GM12873 (cell line): ENCODE measurements at regions not wholly inside any gene's neighbourhood (a gene's known extent, or its start where the extent isn't known, plus 50 kb on each side); places are given as distances from the start of the nearest gene placed in this dataset.

Experiments used
- TF ChIP-seq, protein P1 (sequence below): IDR thresholded peaks from 2 replicates; pipeline ENCODE4 v1.5.1; 2012; ENCODE audit warnings: low read depth, mild to moderate bottlenecking, moderate library complexity, low read length, control low read depth; ENCODE audit not compliant: insufficient read depth; ENCODE audit errors: missing control alignments

DNA sequence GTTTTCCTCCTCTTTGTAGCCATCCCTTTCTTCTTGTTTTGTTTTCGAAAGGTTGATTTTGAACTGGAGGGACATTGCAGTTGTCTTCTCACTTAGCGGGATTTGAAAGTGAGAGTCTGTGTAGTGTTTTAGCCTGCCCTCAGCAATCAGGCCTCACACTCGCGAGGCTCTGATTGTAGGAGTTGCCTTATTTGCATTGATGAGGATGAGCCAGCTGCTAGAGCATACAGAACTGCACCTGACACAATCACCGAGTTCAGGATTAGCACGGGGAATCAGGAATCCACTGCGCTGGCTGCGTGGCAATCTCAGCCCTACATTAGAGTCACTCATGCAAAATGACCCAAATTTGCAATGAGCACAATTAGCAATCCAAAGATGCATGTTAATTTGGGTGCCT is 122.5 kb upstream of the TMEM161B start:
- TF ChIP-seq, protein P1, sequence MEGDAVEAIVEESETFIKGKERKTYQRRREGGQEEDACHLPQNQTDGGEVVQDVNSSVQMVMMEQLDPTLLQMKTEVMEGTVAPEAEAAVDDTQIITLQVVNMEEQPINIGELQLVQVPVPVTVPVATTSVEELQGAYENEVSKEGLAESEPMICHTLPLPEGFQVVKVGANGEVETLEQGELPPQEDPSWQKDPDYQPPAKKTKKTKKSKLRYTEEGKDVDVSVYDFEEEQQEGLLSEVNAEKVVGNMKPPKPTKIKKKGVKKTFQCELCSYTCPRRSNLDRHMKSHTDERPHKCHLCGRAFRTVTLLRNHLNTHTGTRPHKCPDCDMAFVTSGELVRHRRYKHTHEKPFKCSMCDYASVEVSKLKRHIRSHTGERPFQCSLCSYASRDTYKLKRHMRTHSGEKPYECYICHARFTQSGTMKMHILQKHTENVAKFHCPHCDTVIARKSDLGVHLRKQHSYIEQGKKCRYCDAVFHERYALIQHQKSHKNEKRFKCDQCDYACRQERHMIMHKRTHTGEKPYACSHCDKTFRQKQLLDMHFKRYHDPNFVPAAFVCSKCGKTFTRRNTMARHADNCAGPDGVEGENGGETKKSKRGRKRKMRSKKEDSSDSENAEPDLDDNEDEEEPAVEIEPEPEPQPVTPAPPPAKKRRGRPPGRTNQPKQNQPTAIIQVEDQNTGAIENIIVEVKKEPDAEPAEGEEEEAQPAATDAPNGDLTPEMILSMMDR: no peak

GRCh38 chr5:88390481-88390880 is 121.8 kb upstream of the TMEM161B start:
- TF ChIP-seq, protein P1: no peak

- TF ChIP-seq, protein P1: no peak
These were observed 121.4 kb upstream of the TMEM161B start for GRCh38 chr5:88390096-88390441.

DNA sequence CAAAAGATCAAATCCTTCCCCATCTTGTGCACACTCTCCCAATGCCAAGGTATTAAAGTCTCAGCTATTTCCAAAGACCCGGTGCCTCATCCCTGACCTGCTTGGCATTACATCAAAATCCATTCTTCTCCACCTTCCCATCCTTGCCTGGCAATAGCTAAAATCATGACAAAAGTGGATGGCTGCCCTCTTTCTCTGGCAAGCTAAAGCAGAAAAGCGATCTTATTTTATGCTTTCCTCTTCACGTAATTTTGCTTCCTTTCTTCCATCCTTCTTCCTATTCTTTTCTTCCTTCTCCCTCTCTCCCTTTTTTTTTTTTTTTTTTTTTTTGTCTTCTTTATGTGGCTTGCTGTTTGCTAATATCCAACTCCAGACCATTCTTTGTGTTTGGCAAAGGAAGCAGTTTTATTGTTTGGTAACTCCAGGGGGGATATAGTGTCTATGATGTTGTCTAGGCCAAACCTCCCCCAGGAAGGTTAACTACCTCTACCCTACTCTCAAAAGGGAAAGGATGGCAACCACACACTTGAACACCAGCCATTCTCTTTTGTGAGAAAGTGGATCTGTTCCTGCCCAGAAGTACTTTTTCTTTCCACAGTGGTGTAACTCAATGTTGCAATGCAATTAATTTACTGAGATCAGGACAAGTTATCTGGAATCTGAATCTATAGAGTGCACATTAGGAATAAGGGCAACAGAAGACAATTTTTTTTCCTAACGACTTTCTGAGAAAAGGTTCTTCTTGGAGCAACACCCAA is 120.9 kb upstream of the TMEM161B start:
- TF ChIP-seq, protein P1: no peak

GRCh38 chr5:88388476-88389337 is 120.1 kb upstream of the TMEM161B start:
- TF ChIP-seq, protein P1: no peak

DNA sequence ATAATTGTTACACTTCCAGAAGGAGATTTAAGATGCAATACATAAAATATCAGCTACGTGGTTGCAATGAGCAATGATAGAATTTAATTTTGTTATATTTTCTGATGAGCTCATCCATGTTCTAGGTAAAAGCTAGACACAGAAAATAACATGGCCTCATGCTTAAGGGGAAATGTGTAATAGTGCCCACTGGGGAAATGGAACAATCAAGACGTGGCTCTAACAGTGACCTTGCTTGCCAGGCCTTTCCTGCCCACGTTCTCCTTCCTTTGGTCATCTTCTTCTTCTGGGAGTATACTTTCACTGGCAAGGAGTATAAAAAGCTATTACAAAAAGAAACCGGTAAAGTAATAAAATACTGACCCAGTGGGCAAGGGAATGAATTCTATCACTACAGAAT is 116.2 kb upstream of the TMEM161B start:
- TF ChIP-seq, protein P1: no peak

GRCh38 chr5:88380332-88380731 is 111.7 kb upstream of the TMEM161B start:
- TF ChIP-seq, protein P1: no peak
